B cell (primary cell): ENCODE measurements at regions not wholly inside any gene's neighbourhood (a gene's known extent, or its start where the extent isn't known, plus 50 kb on each side); places are given as distances from the start of the nearest gene placed in this dataset.

Experiments used
- ATAC-seq: fragments of 200-7000 bp; cut with Tn5 transposase; one replicate; pipeline ENCODE4 v1.10.0; 2021; ENCODE audit warnings: low read depth, mild to moderate bottlenecking, moderate number of reproducible peaks, moderate library complexity
- CTCF ChIA-PET: fragments of 350-600 bp; sonication (Branson Sonifier 250); formaldehyde crosslinking; loops from one replicate; lab custom pipeline; 2021; ENCODE audit warnings: antibody characterized with exemption, inconsistent platforms; lab: Charles Lee
- POLR2A ChIA-PET: fragments of 350-600 bp; sonication (Branson Sonifier 250); formaldehyde crosslinking; loops from one replicate; lab custom pipeline; 2021; ENCODE audit warnings: antibody characterized with exemption; lab: Charles Lee
- DNase-seq: peaks from one replicate; pipeline ENCODE4 v3.0.0; 2013
- H2AFZ ChIP-seq: 2 replicates; pipeline ENCODE4 v1.6.1; 2012; ENCODE audit warnings: mild to moderate bottlenecking, low read depth, low read length; ENCODE audit not compliant: insufficient read depth, poor library complexity, severe bottlenecking
- H3K27ac ChIP-seq, 2 donors: 1 replicate in 1 of 2; 2 replicates in 1 of 2; pipeline ENCODE4 v1.5.1; 2012 to 2013; ENCODE audit warnings: low read length in 2 of 2, mild to moderate bottlenecking in 2 of 2, moderate library complexity in 1 of 2
- H3K27me3 ChIP-seq, 4 experiments: fragments of 200-600 bp in 1 of 4; sonication (generic) in 1 of 4; replicated peaks in 1 of 4; 1 replicate in 2 of 4; 2 replicates in 2 of 4; pipeline versions ENCODE4 v1.6.1 to v1.7.0; 2013 to 2016; ENCODE audit warnings: low read length in 3 of 4, mild to moderate bottlenecking in 2 of 4, mixed read lengths in 1 of 4, moderate library complexity in 1 of 4; ENCODE audit not compliant: insufficient read depth in 4 of 4, control insufficient read depth in 3 of 4; ENCODE audit errors: control extremely low read depth in 1 of 4
- H3K36me3 ChIP-seq, 2 experiments: replicated peaks in 1 of 2; 1 replicate in 1 of 2; 2 replicates in 1 of 2; pipeline versions ENCODE4 v1.6.1 to v1.7.1; 2013; ENCODE audit warnings: low read length in 1 of 2; ENCODE audit not compliant: insufficient read depth in 2 of 2, control insufficient read depth in 1 of 2; ENCODE audit errors: control extremely low read depth in 1 of 2, extremely low read depth in 1 of 2
- H3K4me1 ChIP-seq, 2 donors: fragments of 200-600 bp in 1 of 2; sonication (generic) in 1 of 2; 1 replicate in 1 of 2; 2 replicates in 1 of 2; pipeline versions ENCODE4 v1.5.1 to v1.6.1; 2013 to 2017; ENCODE audit warnings: low read length in 2 of 2; ENCODE audit not compliant: control insufficient read depth in 2 of 2, insufficient read depth in 2 of 2
- H3K4me2 ChIP-seq: replicated peaks from 2 replicates; pipeline ENCODE3; 2012; ENCODE audit warnings: mild to moderate bottlenecking, low read depth, low read length; ENCODE audit not compliant: poor library complexity, severe bottlenecking
- H3K4me3 ChIP-seq, 5 experiments: fragments of 200-600 bp in 1 of 5; sonication (generic) in 1 of 5; 1 replicate in 3 of 5; 2 replicates in 2 of 5; pipeline versions ENCODE4 v1.5.1 to v1.7.0; 2011 to 2016; ENCODE audit warnings: low read length in 4 of 5, mild to moderate bottlenecking in 4 of 5, low read depth in 2 of 5, control low read depth in 1 of 5, moderate library complexity in 1 of 5; ENCODE audit not compliant: insufficient read depth in 1 of 5; ENCODE audit errors: control extremely low read depth in 1 of 5, extremely low read depth in 1 of 5
- H3K79me2 ChIP-seq: fragments of 200-600 bp; sonication (generic); one replicate; pipeline ENCODE4 v1.6.0; 2016; ENCODE audit warnings: low read length; ENCODE audit not compliant: control insufficient read depth, insufficient read depth
- H3K9ac ChIP-seq: fragments of 200-600 bp; sonication (generic); 2 replicates; pipeline ENCODE4 v1.6.1; 2017; ENCODE audit warnings: mild to moderate bottlenecking, low read length, moderate library complexity
- H3K9me3 ChIP-seq, 3 donors: one replicate each; pipeline versions ENCODE4 v1.6.1 to v1.7.1; 2013; ENCODE audit warnings: low read length in 2 of 3; ENCODE audit not compliant: control insufficient read depth in 2 of 3, insufficient read depth in 1 of 3; ENCODE audit errors: control extremely low read depth in 1 of 3
- H4K20me1 ChIP-seq: 2 replicates; pipeline ENCODE4 v1.6.0; 2012; ENCODE audit warnings: mild to moderate bottlenecking, low read length; ENCODE audit not compliant: insufficient read depth, control insufficient read depth, poor library complexity, severe bottlenecking
- H3K27ac Mint-ChIP-seq: one replicate; pipeline ENCODE4 v1.8.0; 2021; ENCODE audit warnings: mixed read lengths
- H3K27me3 Mint-ChIP-seq: one replicate; pipeline ENCODE4 v1.8.0; 2021; ENCODE audit warnings: mixed read lengths
- H3K4me1 Mint-ChIP-seq: one replicate; pipeline ENCODE4 v1.8.0; 2021; ENCODE audit warnings: mixed read lengths
- H3K4me3 Mint-ChIP-seq: one replicate; pipeline ENCODE4 v1.8.0; 2021; ENCODE audit warnings: mixed read lengths
- H3K9me3 Mint-ChIP-seq: one replicate; pipeline ENCODE4 v1.8.0; 2022; ENCODE audit warnings: mixed read lengths; ENCODE audit not compliant: insufficient read depth
- EZH2 ChIP-seq: IDR thresholded peaks from 2 replicates; pipeline ENCODE4 v1.6.1; 2012; ENCODE audit warnings: borderline replicate concordance, low read depth, mild to moderate bottlenecking, moderate library complexity, low read length; ENCODE audit not compliant: insufficient read depth, poor library complexity, severe bottlenecking
- WGBS: methylation state at CpG from one replicate; pipeline ENCODE4 v1.1.5; 2013; ENCODE audit warnings: missing lambda C conversion rate; ENCODE audit not compliant: insufficient coverage; 5-methylcytosine and 5-hydroxymethylcytosine counted together
- intact Hi-C: fragments of 100-400 bp; cut with micrococcal nuclease; formaldehyde crosslinking; loops from one replicate; pipeline ENCODE4 v1.10.0; 2022
- TF ChIP-seq, protein P1 (sequence below): fragments of 200-600 bp; IDR thresholded peaks from one replicate; pipeline ENCODE4 v1.8.0; 2022; ENCODE audit warnings: antibody characterized with exemption, mild to moderate bottlenecking

DNA sequence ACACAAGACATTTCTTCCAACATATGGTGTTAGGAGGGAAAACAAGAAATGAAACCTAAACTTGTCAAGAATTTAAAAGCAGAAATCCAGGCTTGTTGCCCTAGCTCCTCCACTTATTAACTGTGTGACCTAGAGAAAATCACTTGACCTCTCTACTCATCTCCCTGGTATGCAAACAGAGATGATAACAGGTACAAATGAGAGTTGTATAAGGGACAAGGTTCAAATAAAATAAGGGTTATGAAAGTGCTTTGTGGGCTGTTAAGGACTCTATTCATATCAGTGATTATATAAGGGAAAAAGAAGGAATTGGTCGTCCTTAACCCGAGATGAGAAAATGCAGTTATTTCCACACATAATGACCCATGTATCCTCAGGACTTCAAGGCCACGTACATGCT is 372.7 kb upstream of the TENM4 start:
- POLR2A ChIA-PET, result no interaction called here

DNA sequence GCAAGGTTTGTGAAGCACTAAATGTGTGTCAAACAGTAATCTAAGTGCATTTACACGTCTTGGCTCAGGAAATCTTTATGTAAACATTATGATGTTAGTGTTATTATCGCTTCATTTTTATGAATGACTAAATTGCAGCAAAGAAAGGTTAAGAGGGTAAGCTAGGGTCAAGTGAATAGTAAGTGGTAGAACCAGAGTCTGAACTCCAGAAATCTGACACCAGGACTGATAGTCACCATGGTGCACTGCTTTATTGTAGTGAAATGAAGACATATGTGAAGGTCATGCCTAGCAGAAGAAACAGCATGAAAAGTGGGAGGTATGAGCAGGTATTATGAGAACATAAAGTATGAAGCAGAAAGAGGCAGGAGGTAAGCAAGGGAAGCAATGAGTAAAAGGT is 368.7 kb upstream of the TENM4 start:
- H3K4me2 ChIP-seq, result no peak overlapping the region
- TF ChIP-seq, protein P1, sequence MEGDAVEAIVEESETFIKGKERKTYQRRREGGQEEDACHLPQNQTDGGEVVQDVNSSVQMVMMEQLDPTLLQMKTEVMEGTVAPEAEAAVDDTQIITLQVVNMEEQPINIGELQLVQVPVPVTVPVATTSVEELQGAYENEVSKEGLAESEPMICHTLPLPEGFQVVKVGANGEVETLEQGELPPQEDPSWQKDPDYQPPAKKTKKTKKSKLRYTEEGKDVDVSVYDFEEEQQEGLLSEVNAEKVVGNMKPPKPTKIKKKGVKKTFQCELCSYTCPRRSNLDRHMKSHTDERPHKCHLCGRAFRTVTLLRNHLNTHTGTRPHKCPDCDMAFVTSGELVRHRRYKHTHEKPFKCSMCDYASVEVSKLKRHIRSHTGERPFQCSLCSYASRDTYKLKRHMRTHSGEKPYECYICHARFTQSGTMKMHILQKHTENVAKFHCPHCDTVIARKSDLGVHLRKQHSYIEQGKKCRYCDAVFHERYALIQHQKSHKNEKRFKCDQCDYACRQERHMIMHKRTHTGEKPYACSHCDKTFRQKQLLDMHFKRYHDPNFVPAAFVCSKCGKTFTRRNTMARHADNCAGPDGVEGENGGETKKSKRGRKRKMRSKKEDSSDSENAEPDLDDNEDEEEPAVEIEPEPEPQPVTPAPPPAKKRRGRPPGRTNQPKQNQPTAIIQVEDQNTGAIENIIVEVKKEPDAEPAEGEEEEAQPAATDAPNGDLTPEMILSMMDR, result no peak
- no peak for TF ChIP-seq EZH2
- H3K4me3 ChIP-seq, result no peak overlapping the region
- H4K20me1 ChIP-seq, result no peaks in the 10 kb centered on the region
- ATAC-seq (no peak), DNase-seq (no peak)
- no peaks in the 10 kb centered on the region for H3K9me3 ChIP-seq
- no peak overlapping the region for H2AFZ ChIP-seq
- no peak overlapping the region for H3K4me3 Mint-ChIP-seq
- no peaks in the 10 kb centered on the region for H3K79me2 ChIP-seq
- intact Hi-C loops, result no loop called here
- no peaks in the 10 kb centered on the region for H3K27me3 ChIP-seq
- ChIA-PET CTCF (no interaction called here), POLR2A (no interaction called here)
- WGBS, result 71% methylated on average over 2 of the region's 2 CpGs
- H3K27ac ChIP-seq, result no peak overlapping the region
- H3K27ac Mint-ChIP-seq, result no peak overlapping the region
- H3K27me3 Mint-ChIP-seq, result no peaks in the 10 kb centered on the region
- H3K4me1 ChIP-seq, result no peaks in the 10 kb centered on the region
- no peaks in the 10 kb centered on the region for H3K4me1 Mint-ChIP-seq
- H3K9ac ChIP-seq, result no peak overlapping the region
- no peaks in the 10 kb centered on the region for H3K36me3 ChIP-seq
- peaks cover 8% of the 10 kb centered on the region for H3K9me3 Mint-ChIP-seq

More for the DNA sequence above, 372.7 kb upstream of the TENM4 start:
- WGBS, result 89% methylated on average over 1 of the region's 3 CpGs
- Mint-ChIP-seq H3K27ac (no peak overlapping the region), H3K9me3 (peaks cover 12% of the 10 kb centered on the region), H3K27me3 (no peaks in the 10 kb centered on the region), H3K4me1 (no peaks in the 10 kb centered on the region), H3K4me3 (no peak overlapping the region)
- Histone ChIP-seq H2AFZ (no peak overlapping the region), H3K4me2 (no peak overlapping the region), H4K20me1 (no peaks in the 10 kb centered on the region), H3K9ac (no peak overlapping the region), H3K27me3 (no peaks in the 10 kb centered on the region), H3K36me3 (no peaks in the 10 kb centered on the region), H3K4me3 (no peak overlapping the region), H3K4me1 (no peaks in the 10 kb centered on the region), H3K27ac (no peak overlapping the region), H3K79me2 (no peaks in the 10 kb centered on the region), H3K9me3 (no peaks in the 10 kb centered on the region)
- no peak for DNase-seq
- CTCF ChIA-PET, result no interaction called here
- intact Hi-C loops, result no loop called here
- TF ChIP-seq EZH2, result no peak
- TF ChIP-seq, protein P1, result no peak
- no peak for ATAC-seq
